ENCODE measurements at regions not wholly inside any gene's neighbourhood (a gene's known extent, or its start where the extent isn't known, plus 50 kb on each side); places are given as distances from the start of the nearest gene placed in this dataset.
"Not testable (repeated sequence)": the region's sequence is repeated elsewhere in the genome, so short reads cannot be mapped to it uniquely, and the experiment has no call there.

DNA sequence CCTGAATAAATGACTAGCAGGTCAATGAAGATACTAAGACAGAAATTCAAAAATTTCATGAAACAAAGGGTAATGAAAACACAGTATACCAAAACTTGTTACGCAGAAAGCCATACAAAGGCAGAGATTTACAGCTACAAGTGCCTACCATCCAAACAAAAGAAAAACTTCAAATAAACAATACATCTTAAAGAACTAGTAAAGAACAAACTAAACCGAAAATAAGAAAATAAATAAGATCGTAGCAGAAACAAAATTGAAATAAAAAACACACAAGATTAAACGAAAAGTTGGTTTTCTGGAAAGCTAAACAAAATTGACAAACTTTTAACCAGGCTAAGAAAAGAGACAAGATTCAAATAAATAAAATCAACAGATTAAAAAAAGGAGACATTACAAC, 51.5 kb downstream of the VPREB1 start:
- H3K9me3 ChIP-seq (ENCODE audit: control insufficient read depth in 2 of 2, low read length in 2 of 2); H3K4me3 ChIP-seq (ENCODE audit: low read depth, low read length); H3K36me3 Mint-ChIP-seq; H3K27ac ChIP-seq (ENCODE audit: insufficient read depth, low read length, poor library complexity, severe bottlenecking); H3K27me3 ChIP-seq (ENCODE audit: control insufficient read depth, insufficient read depth, low read length); H3K36me3 ChIP-seq (ENCODE audit: control insufficient read depth, insufficient read depth, low read length); H3K27ac Mint-ChIP-seq; H3K9me3 Mint-ChIP-seq; H3K27me3 Mint-ChIP-seq; H3K4me1 ChIP-seq (ENCODE audit: control insufficient read depth, insufficient read depth, low read length, poor library complexity, severe bottlenecking); DNase-seq; ATAC-seq (ENCODE audit: low read depth in 2 of 2): not testable (repeated sequence)
- Mint-ChIP-seq H3K4me3 (peak overlapping the region in 3 of 4 donors; percentile 48 to 65 (median 57)), H3K4me1 (peaks cover 5 to 26% (median 23%) of the 10 kb centered on the region in 4 donors)

DNA sequence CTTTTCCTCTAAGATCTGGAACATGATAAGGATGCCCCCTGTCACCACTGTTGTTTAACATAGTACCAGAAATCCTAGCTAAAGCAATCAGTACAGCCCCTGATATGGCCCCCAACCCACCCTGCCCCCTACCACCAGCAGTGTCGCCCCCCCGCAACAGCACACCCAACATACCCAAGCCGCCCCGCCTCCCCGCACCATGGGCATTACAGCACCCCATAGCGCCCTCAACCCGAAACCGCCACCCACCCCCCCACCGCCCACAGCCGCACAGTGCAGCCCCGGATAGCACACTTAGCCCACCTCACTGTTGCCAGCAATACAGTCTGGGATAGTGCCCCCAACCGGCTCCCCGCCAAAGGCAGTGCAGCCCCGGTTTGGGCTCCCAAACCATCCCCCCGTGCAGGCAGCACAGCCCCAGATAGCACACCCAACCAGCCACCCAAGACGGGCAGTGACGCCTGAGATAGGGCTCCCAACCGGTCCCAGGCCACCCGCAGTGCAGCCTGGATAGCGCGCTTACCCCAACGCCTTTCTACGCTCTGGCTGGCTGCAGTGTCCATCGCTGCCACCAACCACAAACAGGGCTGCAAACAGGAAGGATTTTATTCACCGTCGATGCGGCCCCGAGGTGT, 52.7 kb downstream of the VPREB1 start:
- H3K9me3 Mint-ChIP-seq; H3K9me3 ChIP-seq (ENCODE audit: control insufficient read depth in 2 of 2, low read length in 2 of 2); H3K27me3 ChIP-seq (ENCODE audit: control insufficient read depth, insufficient read depth, low read length); H3K4me1 ChIP-seq (ENCODE audit: control insufficient read depth, insufficient read depth, low read length, poor library complexity, severe bottlenecking); H3K36me3 Mint-ChIP-seq; H3K36me3 ChIP-seq (ENCODE audit: control insufficient read depth, insufficient read depth, low read length); H3K27me3 Mint-ChIP-seq: not testable (repeated sequence)
- DNase-seq (peak in 1 of 3 donors; percentile 34), ATAC-seq (ENCODE audit: low read depth in 2 of 2) (peak in 1 of 2 donors; percentile 11)
- Mint-ChIP-seq H3K4me3 (peak overlapping the region; percentile 85 to 94 (median 92)), H3K4me1 (peaks cover 5 to 27% (median 24%) of the 10 kb centered on the region in 4 donors), H3K27ac (peak overlapping the region in 2 of 3 donors; percentile 64 to 89)
- Histone ChIP-seq H3K27ac (ENCODE audit: insufficient read depth, low read length, poor library complexity, severe bottlenecking) (peak overlapping the region; percentile 23), H3K4me3 (ENCODE audit: low read depth, low read length) (peak overlapping the region; percentile 41)

GRCh38 chr22:22297794-22298653, 53.4 kb downstream of the VPREB1 start:
- peak overlapping the region; percentile 55 for H3K27ac ChIP-seq (ENCODE audit: insufficient read depth, low read length, poor library complexity, severe bottlenecking)
- H3K4me3 ChIP-seq (ENCODE audit: low read depth, low read length) = peak overlapping the region; percentile 64
- not testable (repeated sequence) for H3K4me1 ChIP-seq (ENCODE audit: control insufficient read depth, insufficient read depth, low read length, poor library complexity, severe bottlenecking); H3K27me3 Mint-ChIP-seq; H3K36me3 Mint-ChIP-seq; H3K9me3 ChIP-seq (ENCODE audit: control insufficient read depth in 2 of 2, low read length in 2 of 2); H3K9me3 Mint-ChIP-seq; H3K36me3 ChIP-seq (ENCODE audit: control insufficient read depth, insufficient read depth, low read length); H3K27me3 ChIP-seq (ENCODE audit: control insufficient read depth, insufficient read depth, low read length)
- Mint-ChIP-seq H3K27ac (peak overlapping the region; percentile 64 to 93 (median 89)), H3K4me1 (peaks cover 5 to 29% (median 24%) of the 10 kb centered on the region in 4 donors), H3K4me3 (peak overlapping the region; percentile 85 to 94 (median 92))
- ATAC-seq (ENCODE audit: low read depth in 2 of 2) (peak; percentile 96 to 97), DNase-seq (peak; percentile 69 to 85 (median 73))

DNA sequence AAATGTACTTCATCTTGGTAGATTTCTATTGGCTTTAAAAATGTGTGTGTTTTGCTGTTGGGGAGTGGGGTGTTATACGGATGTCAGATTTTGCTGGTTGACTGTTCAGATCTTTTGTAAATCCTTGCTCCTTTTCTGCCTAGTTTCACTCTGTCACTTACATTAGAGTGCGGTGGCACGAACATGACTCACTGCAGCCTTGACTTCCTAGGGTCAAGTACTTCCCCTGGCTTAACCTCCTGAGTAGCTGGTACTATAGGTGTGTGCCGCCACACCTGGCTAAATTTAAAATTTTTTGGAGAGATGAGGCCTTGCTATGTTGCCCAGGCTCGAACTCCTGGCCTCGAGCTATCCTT, 54.0 kb downstream of the VPREB1 start:
- not testable (repeated sequence) for H3K9me3 ChIP-seq (ENCODE audit: control insufficient read depth in 2 of 2, low read length in 2 of 2); DNase-seq; H3K27me3 Mint-ChIP-seq; H3K27me3 ChIP-seq (ENCODE audit: control insufficient read depth, insufficient read depth, low read length); ATAC-seq (ENCODE audit: low read depth in 2 of 2); H3K27ac ChIP-seq (ENCODE audit: insufficient read depth, low read length, poor library complexity, severe bottlenecking); H3K36me3 ChIP-seq (ENCODE audit: control insufficient read depth, insufficient read depth, low read length); H3K9me3 Mint-ChIP-seq; H3K4me1 ChIP-seq (ENCODE audit: control insufficient read depth, insufficient read depth, low read length, poor library complexity, severe bottlenecking); H3K36me3 Mint-ChIP-seq
- H3K4me3 Mint-ChIP-seq = peak overlapping the region; percentile 85 to 94 (median 92)
- H3K4me3 ChIP-seq (ENCODE audit: low read depth, low read length) = peak overlapping the region; percentile 64
- H3K4me1 Mint-ChIP-seq = peaks cover 5 to 29% (median 24%) of the 10 kb centered on the region in 4 donors
- H3K27ac Mint-ChIP-seq = peak overlapping the region in 1 of 3 donors; percentile 51

DNA sequence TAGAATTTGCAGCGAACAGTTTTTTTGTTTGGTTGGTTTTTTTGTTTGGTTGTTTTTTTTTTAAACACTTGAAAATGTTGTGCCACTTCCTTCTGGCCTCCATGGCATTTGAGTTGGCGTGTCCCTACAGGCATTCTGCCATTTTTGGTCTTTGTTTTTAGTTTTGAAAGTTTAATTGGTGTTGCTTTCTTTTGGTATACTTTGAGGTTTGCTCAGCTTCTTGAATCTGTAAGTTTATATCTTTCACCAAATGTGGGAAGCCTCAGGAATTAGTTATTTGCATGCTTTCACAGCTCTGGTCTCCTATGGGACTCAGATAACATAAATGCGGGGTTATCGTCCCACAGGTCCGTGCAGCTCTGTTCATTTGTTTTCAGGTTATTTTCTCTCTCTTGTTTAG, 55.9 kb downstream of the VPREB1 start:
- Mint-ChIP-seq H3K4me1 (peaks cover 5 to 29% (median 25%) of the 10 kb centered on the region in 4 donors), H3K4me3 (peak overlapping the region in 2 of 4 donors; percentile 84 to 94), H3K36me3 (peaks cover 11% of the 10 kb centered on the region)
- not testable (repeated sequence) for H3K9me3 Mint-ChIP-seq; H3K9me3 ChIP-seq (ENCODE audit: control insufficient read depth in 2 of 2, low read length in 2 of 2); H3K4me3 ChIP-seq (ENCODE audit: low read depth, low read length); ATAC-seq (ENCODE audit: low read depth in 2 of 2); DNase-seq; H3K27ac ChIP-seq (ENCODE audit: insufficient read depth, low read length, poor library complexity, severe bottlenecking); H3K27ac Mint-ChIP-seq; H3K27me3 ChIP-seq (ENCODE audit: control insufficient read depth, insufficient read depth, low read length); H3K4me1 ChIP-seq (ENCODE audit: control insufficient read depth, insufficient read depth, low read length, poor library complexity, severe bottlenecking); H3K27me3 Mint-ChIP-seq; H3K36me3 ChIP-seq (ENCODE audit: control insufficient read depth, insufficient read depth, low read length)

DNA sequence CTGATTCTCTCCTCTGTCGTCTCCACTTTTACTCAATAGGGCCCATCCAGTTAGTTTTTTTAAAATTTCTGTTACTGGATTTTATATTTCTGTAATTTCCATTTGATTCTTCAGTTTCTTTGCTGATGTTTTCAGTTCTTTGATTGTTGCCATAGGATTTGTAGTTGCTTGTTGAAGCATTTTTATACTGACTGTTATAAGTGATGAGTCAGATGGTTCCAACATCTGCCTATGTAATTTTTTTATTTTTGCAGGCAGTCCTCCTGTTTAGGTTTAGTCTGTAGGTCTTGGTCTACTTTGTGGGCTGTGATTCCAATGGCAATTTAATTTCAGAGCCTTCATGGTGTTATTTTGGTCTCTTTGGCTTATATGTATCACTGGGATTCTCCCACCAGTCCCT, 56.4 kb downstream of the VPREB1 start:
- H3K4me3 ChIP-seq (ENCODE audit: low read depth, low read length); ATAC-seq (ENCODE audit: low read depth in 2 of 2); H3K9me3 Mint-ChIP-seq; H3K27ac ChIP-seq (ENCODE audit: insufficient read depth, low read length, poor library complexity, severe bottlenecking); H3K9me3 ChIP-seq (ENCODE audit: control insufficient read depth in 2 of 2, low read length in 2 of 2); H3K36me3 ChIP-seq (ENCODE audit: control insufficient read depth, insufficient read depth, low read length); H3K27me3 Mint-ChIP-seq; H3K27me3 ChIP-seq (ENCODE audit: control insufficient read depth, insufficient read depth, low read length); DNase-seq; H3K4me1 ChIP-seq (ENCODE audit: control insufficient read depth, insufficient read depth, low read length, poor library complexity, severe bottlenecking); H3K27ac Mint-ChIP-seq: not testable (repeated sequence)
- peak overlapping the region in 2 of 4 donors; percentile 47 to 94 for H3K4me3 Mint-ChIP-seq
- peaks cover 16% of the 10 kb centered on the region for H3K36me3 Mint-ChIP-seq
- peaks cover 5 to 28% (median 22%) of the 10 kb centered on the region in 4 donors for H3K4me1 Mint-ChIP-seq

DNA sequence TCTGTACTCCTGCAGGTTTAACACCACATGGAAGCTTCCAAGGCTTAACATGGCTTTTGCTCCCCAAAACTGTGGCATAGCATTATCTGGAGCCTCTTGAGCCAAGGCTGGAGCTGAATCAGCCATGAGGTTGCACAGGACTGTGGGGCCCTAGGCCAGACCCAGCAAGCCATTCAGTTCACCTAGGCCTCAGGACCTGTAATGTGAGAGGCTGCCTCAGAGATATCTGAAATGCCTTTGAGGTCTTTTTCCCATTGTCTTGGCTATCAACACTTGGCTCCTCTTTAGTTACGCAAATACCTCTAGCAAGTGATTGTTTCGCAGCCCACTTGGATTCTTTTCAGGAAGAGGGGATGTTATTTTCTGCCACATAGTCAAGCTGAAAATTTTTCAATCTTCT, 72.0 kb downstream of the VPREB1 start:
- H3K36me3 Mint-ChIP-seq = peaks cover 37% of the 10 kb centered on the region
- ATAC-seq (ENCODE audit: low read depth in 2 of 2) = no peak

More for the DNA sequence above, 72.0 kb downstream of the VPREB1 start:
- H3K4me3 Mint-ChIP-seq = no peak overlapping the region
- Histone ChIP-seq H3K27ac (ENCODE audit: insufficient read depth, low read length, poor library complexity, severe bottlenecking) (no peak overlapping the region), H3K4me3 (ENCODE audit: low read depth, low read length) (no peak overlapping the region), H3K9me3 (ENCODE audit: control insufficient read depth in 2 of 2, low read length in 2 of 2) (no peaks in the 10 kb centered on the region), H3K36me3 (ENCODE audit: control insufficient read depth, insufficient read depth, low read length) (peaks cover 36% of the 10 kb centered on the region), H3K27me3 (ENCODE audit: control insufficient read depth, insufficient read depth, low read length) (no peaks in the 10 kb centered on the region), H3K4me1 (ENCODE audit: control insufficient read depth, insufficient read depth, low read length, poor library complexity, severe bottlenecking) (no peaks in the 10 kb centered on the region)
- H3K9me3 Mint-ChIP-seq = peaks cover 0 to 7% (median 0%) of the 10 kb centered on the region in 7 donors
- DNase-seq = no peak
- H3K27me3 Mint-ChIP-seq = no peaks in the 10 kb centered on the region
- H3K4me1 Mint-ChIP-seq = peaks cover 0 to 9% (median 0%) of the 10 kb centered on the region in 4 donors
- H3K27ac Mint-ChIP-seq = no peak overlapping the region
